Suprapubic skin (tissue), 4 donors: ENCODE measurements at regions not wholly inside any gene's neighbourhood (a gene's known extent, or its start where the extent isn't known, plus 50 kb on each side); places are given as distances from the start of the nearest gene placed in this dataset.
A peak's percentile ranks its signal among the peaks of the same experiment; 100 is the strongest.
"Not testable (repeated sequence)": the region's sequence is repeated elsewhere in the genome, so short reads cannot be mapped to it uniquely, and the experiment has no call there.

Experiments used
- DNase-seq, 2 donors: peaks; one replicate each; pipeline ENCODE4 v3.0.0-alpha.2; 2019; ENCODE audit warnings: low spot score in 2 of 2
- H3K27ac ChIP-seq: fragments of 200-600 bp; sonication (generic); one replicate; pipeline ENCODE4 v1.5.1; 2019
- H3K27me3 ChIP-seq: fragments of 200-600 bp; sonication (generic); one replicate; pipeline ENCODE4 v1.5.1; 2019
- H3K36me3 ChIP-seq: fragments of 200-600 bp; sonication (generic); one replicate; pipeline ENCODE4 v1.5.1; 2019
- H3K4me1 ChIP-seq: fragments of 200-600 bp; sonication (generic); one replicate; pipeline ENCODE4 v1.5.1; 2019
- H3K4me3 ChIP-seq: fragments of 200-600 bp; sonication (generic); one replicate; pipeline ENCODE4 v1.5.1; 2019; ENCODE audit warnings: mild to moderate bottlenecking
- H3K9me3 ChIP-seq: fragments of 200-600 bp; sonication (generic); one replicate; pipeline ENCODE4 v1.5.1; 2019
- CTCF ChIP-seq, 2 donors: fragments of 200-600 bp in 1 of 2; fragments of 450-650 bp in 1 of 2; sonication (generic) in 1 of 2; IDR thresholded peaks; one replicate each; pipeline ENCODE4 v1.5.1; 2016 to 2019; ENCODE audit warnings: antibody characterized with exemption in 2 of 2, mild to moderate bottlenecking in 1 of 2, moderate library complexity in 1 of 2
- EP300 ChIP-seq: sonication (generic); formaldehyde crosslinking; IDR thresholded peaks from one replicate; pipeline ENCODE4 v1.6.1; 2017; ENCODE audit warnings: antibody characterized with exemption
- POLR2A ChIP-seq, 2 donors: fragments of 450-650 bp; IDR thresholded peaks; one replicate each; pipeline ENCODE4 v1.6.1; 2017; ENCODE audit warnings: antibody characterized with exemption in 2 of 2, mild to moderate bottlenecking in 2 of 2, moderate library complexity in 2 of 2
- POLR2AphosphoS5 ChIP-seq, 3 donors: sonication (generic); formaldehyde crosslinking; IDR thresholded peaks; one replicate each; pipeline ENCODE4 v1.6.1; 2017; ENCODE audit warnings: antibody characterized with exemption in 3 of 3
- WGBS: methylation state at CpG from one replicate; pipeline ENCODE4 v1.1.5; 2018; 5-methylcytosine and 5-hydroxymethylcytosine counted together

- no peaks in the 10 kb centered on the region for H3K36me3 ChIP-seq
- no peak overlapping the region for H3K4me3 ChIP-seq
- no peaks in the 10 kb centered on the region for H3K4me1 ChIP-seq
- no peaks in the 10 kb centered on the region for H3K27me3 ChIP-seq
- DNase-seq, result peak in 1 of 2 donors; percentile 50
- no peak overlapping the region for H3K27ac ChIP-seq
- no peak for TF ChIP-seq POLR2A (IDR thresholded peaks at IDR 0.05)
- TF ChIP-seq CTCF (IDR thresholded peaks at IDR 0.05), result no peak
- TF ChIP-seq POLR2AphosphoS5 (IDR thresholded peaks at IDR 0.05), result no peak
- TF ChIP-seq EP300, result no peak
- H3K9me3 ChIP-seq, result no peaks in the 10 kb centered on the region
- WGBS, result 91% methylated on average over 9 of the region's 17 CpGs
Measured at GRCh38 chr12:124085419-124086296, 112.6 kb downstream of the ZNF664 start.

GRCh38 chr12:124086299-124086898 is 113.4 kb downstream of the ZNF664 start:
- peak in 1 of 2 donors; percentile 50 for DNase-seq
- TF ChIP-seq POLR2AphosphoS5 (IDR thresholded peaks at IDR 0.05), result no peak
- no peak for TF ChIP-seq CTCF (IDR thresholded peaks at IDR 0.05)
- TF ChIP-seq POLR2A (IDR thresholded peaks at IDR 0.05), result no peak
- TF ChIP-seq EP300, result no peak
- Histone ChIP-seq H3K4me3 (no peak overlapping the region), H3K27ac (no peak overlapping the region), H3K27me3 (no peaks in the 10 kb centered on the region), H3K36me3 (no peaks in the 10 kb centered on the region), H3K4me1 (no peaks in the 10 kb centered on the region), H3K9me3 (no peaks in the 10 kb centered on the region)
- 98% methylated on average over 5 of the region's 7 CpGs for WGBS

GRCh38 chr12:124087266-124088051 is 114.4 kb downstream of the ZNF664 start:
- Histone ChIP-seq H3K36me3 (no peaks in the 10 kb centered on the region), H3K9me3 (no peaks in the 10 kb centered on the region), H3K27ac (no peak overlapping the region), H3K4me3 (no peak overlapping the region), H3K4me1 (no peaks in the 10 kb centered on the region), H3K27me3 (no peaks in the 10 kb centered on the region)
- TF ChIP-seq CTCF (IDR thresholded peaks at IDR 0.05) (no peak), EP300 (no peak), POLR2A (IDR thresholded peaks at IDR 0.05) (no peak), POLR2AphosphoS5 (IDR thresholded peaks at IDR 0.05) (no peak)
- DNase-seq, result peak in 1 of 2 donors; percentile 52
- 87% methylated on average over 10 of the region's 10 CpGs for WGBS

- Histone ChIP-seq H3K9me3 (no peaks in the 10 kb centered on the region), H3K4me3 (no peak overlapping the region), H3K36me3 (no peaks in the 10 kb centered on the region), H3K27me3 (no peaks in the 10 kb centered on the region), H3K4me1 (no peaks in the 10 kb centered on the region), H3K27ac (no peak overlapping the region)
- DNase-seq, result peak in 1 of 2 donors; percentile 32
- 74% methylated on average over 14 of the region's 16 CpGs for WGBS
- TF ChIP-seq CTCF (IDR thresholded peaks at IDR 0.05) (no peak), EP300 (no peak), POLR2AphosphoS5 (IDR thresholded peaks at IDR 0.05) (no peak), POLR2A (IDR thresholded peaks at IDR 0.05) (no peak)
Measured at GRCh38 chr12:124088217-124088907, 115.3 kb downstream of the ZNF664 start.

GRCh38 chr12:124089181-124089914 is 116.3 kb downstream of the ZNF664 start:
- not testable (repeated sequence) for H3K27ac ChIP-seq, H3K9me3 ChIP-seq, H3K4me3 ChIP-seq, H3K27me3 ChIP-seq, H3K36me3 ChIP-seq, H3K4me1 ChIP-seq
- WGBS, result 100% methylated on average over 5 of the region's 11 CpGs
- peak in 1 of 2 donors; percentile 23 for DNase-seq
